NCI-H524 treated with DMSO at 0.1 percent for 48 hours (cell line): ENCODE measurements at regions not wholly inside any gene's neighbourhood (a gene's known extent, or its start where the extent isn't known, plus 50 kb on each side); places are given as distances from the start of the nearest gene placed in this dataset.

Source experiments
- DNase-seq: peaks from one replicate; lab custom pipeline; 2025; lab: John Stamatoyannopoulos, UW

DNA sequence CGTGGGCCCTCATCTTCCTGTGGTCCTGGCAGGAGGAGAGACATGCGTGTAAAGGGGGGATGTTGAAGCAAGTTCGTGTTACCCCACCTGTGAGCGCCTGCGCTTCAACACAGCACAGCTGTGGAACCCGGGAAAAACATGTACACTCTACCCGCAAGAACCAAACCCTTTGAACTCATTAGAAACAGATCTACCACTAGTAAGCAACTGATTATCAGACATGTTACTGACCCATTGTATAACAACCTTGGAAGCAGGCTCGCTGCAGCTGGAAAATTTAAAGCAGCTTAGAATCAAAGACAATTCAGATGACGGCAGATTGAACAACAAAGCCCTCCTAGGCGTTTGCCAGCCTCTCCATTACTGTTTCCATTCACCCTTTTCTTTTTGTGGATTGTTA lies 771.7 kb upstream of the SALL3 start:
- no peak for DNase-seq

DNA sequence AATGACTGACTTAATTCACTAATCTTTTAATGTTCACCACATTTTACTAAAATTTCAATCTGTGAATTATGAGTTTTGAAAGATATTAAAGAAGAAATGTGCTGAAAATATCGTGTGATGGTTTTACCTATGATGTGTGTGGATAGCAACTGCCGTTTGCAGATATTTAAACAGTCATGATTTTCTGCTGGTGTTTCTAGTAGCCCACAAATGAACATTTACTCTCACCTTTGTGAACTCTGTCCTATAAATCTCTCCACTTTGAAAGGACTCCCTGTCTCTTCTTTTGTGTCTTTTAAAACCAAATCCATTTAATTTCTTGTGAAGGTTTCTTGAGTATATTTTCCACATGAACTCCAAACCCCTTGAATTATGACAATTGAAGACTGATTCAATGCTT lies 771.2 kb upstream of the SALL3 start:
- no peak for DNase-seq

DNA sequence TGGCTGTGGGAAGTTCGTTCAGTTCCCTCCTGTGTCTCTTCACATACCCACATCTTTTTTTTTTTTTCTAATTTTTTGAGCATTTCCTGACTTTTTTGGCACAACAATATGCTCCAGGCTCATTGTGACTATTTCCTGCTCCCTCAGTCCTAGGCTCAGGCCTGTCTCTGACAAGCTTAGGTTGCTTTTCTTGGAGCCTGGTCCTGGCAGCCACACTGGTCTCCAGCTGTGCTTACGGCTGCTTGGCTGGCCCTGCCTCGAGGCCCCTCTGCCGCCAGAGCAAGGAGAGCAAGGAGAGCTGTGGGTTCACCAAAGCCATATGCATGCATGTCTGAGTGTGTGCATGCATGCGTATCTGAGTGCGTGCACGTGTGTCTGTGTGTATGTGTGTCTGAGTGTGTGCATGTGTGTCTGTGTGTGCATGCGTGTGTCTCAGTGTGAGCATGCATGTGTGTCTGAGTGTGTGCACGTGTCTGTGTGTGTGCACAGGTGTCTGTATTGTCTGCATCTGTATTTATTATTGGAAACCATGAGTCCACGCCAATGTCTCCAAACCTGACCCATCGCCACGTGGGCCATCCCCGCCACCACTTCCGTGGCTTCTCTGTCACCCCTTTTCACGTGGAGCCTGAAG lies 766.1 kb upstream of the SALL3 start:
- DNase-seq = no peak

DNA sequence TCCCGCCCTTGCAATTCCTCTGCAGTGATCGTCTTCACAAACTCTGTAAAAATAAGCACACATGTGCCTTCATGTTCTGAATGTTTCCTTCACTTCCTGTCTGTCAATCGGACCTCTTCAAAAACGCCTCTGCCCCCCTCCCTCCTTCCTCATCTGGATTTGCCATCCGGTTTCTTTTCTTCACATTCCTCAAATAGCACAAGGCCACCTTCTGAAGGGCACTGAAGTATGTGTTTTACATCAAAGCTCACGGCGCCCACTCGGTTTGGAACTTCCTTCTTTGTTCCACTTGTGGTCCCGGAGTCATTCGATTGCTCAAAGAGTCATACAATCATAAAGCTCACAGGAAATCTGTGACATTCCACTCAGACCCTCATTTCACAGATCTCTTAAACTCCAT lies 758.1 kb upstream of the SALL3 start:
- DNase-seq = no peak

DNA sequence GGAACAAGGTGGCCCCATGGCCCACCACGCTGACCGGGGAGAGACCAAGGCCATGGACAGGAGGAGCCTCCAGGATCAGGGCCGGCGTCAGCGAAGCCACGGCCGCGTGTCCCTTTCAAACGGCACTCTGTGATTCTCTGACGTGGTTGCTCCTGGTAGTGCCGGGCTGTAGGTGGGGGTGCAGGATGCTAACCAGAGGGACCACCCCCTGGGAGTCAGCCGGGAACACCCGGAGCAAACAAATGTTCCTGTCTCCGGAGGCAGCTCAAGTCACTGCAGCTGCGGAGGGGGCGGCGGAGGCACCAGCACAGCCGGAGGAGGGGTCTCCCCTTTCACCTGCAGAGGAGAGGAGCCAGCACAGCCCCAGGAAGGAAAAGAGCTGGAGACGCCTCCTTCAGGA lies 750.6 kb upstream of the SALL3 start:
- DNase-seq = no peak

DNA sequence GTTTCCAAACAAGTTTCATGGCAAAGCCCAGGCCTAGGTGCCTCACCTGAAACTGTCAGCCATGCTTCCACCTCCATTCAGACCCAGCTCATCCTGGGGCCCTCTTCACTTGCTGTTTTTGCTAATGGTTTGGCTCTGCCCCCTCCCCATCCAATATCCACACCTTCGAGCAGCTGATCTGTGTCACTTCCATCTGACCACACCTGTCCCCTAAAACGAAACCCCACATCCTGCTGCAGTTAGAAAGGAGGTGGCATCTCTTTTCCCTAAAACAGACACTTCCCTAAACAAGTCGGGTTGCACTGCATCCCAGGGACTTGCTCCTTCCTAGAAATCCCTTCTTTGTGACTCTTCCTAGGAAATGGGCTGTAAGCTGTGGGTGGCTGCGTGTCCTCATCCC lies 748.7 kb upstream of the SALL3 start:
- no peak for DNase-seq

DNA sequence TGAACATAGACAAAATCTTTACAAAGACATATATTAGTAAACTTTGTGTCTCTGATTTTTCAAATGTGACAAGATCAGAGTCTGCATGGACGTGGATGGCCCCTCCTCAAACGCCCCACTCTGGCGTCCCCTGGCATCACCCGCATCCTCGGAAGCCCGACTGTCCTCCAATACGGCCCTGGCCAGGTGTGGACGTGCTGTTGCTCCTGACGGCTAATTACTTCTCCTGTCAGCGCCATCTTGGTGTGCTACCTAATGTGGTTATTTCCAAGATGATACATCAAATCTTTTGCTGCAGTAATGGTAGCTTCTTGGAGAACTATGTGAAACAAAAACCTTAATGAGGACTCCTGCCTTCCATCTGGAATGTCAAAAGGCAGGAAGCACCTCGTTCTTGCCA lies 747.4 kb upstream of the SALL3 start:
- no peak for DNase-seq

DNA sequence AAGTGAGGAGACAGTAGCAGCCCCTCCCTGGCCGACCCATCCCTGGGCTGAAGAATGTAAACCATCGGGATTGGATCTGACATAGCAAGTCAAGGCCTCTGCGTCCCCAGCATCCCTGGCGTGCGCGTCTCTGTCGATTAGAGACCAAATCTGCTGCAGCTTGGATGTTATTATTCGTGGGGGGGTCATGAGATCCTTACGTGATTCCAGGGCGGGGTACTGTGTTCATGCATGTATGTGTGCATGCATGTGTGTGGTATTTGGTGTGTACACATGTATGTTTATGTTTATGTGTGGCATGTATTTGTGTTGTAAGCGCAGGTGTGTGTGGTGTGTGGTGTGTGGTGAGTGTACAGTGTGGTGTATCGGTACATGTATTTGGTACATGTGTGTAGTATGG lies 741.8 kb upstream of the SALL3 start:
- DNase-seq = no peak

DNA sequence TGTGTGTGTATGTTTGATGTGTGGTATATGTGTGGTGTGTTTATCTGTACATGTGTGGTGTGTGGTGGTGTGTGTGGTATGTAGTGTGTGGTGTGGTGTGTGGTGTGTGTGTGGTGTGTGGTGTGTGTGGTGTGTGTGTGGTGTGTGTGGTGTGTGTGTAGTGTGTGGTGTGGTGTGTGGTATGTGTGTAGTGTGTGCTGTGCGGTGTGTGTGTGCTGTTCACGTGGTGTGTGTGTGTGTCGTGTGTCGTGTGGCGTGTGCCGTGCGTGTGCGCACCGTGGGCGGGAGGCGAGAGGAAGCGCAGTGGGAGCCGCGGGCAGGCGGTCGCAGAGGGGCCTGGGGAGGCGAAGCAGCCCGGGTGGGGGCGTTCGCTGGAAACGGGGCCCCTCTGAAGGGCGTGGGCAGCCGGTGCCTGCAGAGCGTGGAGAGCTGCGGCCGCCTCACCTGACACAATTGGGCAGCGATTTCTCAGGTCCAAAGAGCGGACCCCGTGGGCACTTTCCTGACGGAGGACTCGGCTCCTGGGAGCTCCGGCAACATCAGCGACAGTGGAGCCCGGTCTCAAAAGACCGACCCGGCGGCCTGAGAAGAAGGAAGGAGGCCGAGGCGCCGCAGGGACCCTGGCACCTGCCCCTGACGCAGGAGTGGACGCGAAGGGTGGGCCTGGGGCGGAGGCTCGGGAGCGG lies 741.1 kb upstream of the SALL3 start:
- no peak for DNase-seq

DNA sequence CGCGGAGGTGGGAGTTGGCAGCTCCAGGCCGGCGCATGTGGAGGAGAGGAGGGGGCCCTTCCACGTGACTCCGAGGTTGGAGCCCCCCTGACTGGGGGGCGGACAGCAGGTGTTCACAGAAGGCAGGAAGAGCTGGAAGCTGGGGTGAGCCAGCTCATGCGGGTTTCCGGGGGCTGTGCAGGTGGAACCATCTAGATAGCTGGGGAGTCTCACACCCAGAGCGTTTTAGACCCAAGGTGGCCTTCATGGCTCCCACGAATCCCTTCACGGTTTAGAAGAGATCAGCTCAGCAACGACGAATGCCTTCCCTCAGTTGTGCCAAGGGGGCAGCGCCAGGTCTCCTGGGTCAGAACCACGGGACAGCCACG lies 740.5 kb upstream of the SALL3 start:
- no peak for DNase-seq

DNA sequence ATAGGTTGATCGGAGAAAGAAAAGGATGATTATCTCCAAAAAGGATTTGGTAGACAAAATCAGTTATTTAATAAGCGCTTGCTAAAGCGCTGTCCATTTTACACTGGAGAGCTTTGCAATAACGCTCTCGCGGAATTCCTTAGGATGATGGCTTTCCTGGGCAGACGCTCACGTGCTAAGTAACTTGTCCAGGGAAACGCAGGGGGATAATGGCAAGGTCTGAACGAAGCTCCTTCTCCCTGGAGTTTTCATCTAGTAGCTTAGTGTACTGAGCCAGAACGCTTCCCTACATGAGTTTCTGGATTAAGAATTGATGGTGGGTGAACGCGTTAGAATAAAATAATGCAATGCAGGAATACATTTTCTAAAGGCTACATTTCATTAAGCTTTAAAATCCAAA lies 739.5 kb upstream of the SALL3 start:
- no peak for DNase-seq

DNA sequence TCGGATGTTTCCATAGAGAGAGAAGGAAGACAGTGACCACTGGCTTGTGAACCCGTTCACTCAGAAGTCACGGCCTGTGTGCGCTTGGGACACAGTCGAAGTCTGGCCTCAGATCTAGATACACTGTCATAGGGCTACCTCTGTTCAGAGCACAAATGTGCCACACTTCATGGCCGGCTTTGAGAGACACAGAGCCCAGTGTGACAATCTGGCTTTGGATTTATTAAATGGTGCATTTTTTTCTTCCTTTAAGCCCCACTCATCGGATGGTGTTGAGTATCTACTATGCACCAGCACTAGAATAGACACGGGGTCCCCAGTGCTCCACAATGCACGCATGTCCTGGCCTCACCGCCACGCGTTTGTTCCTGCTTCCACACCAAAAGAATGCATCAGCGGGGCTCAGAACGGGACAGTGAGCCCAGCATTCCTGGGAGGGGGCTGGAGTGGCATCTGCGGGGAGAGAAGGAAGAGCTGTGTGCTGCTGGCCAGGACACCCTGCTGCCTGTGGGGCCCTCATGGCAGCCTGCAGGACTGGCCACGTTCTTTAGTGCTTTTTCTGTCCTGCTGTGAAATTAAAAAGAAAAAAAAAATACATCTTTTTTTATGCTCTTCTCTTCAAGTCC lies 738.9 kb upstream of the SALL3 start:
- DNase-seq = no peak

DNA sequence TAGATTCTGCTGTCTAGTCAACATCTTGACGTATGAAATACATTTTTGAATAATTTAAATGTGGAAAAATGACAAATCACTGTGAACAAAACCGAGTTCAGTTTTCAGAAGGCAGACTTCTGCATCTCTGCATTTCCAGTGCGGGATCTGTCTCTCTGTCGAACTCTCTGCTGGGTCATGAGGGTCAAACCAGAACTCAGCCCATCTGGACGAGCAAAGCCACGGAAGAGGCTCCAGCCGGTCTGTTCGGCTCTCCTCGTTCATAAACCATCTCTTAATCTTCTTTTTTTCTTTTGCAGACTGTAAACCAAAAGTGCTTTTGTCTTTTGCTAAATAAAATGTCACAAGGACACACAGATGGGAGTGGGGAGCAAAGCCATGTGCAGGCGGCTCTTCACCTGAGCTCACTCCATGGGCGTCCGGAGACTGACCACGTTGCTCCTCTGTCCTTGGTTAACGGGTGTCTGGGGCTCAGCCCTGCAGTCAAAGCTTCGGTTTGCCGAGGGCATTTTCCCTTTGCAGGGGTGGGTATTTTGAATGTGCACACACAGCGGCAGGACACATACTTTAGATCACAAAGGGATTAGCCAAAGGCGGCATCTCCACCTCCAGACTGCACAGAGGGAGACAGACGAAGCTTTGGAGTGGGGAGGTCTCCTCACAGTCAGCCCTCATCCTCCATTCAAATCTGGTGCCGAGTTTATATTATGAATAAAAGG lies 737.9 kb upstream of the SALL3 start:
- DNase-seq = peak; percentile 42

DNA sequence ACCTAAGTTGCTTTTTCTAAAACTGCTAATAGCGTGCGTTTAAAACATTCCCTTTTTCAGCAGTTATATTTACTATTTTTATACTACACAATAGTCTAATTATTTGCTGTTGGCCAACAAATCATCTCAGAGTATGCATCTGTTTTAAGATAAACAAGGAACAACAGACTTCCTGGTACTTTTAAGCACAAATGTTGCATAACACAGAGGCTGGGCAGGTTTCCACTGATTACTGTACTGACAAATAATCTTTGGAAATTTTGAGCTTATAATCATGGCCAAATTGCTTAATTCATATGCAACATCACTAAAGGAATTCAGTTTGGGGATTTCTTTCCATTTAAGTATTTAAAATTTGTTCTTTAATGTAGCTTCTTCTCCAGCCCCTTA lies 737.4 kb upstream of the SALL3 start:
- DNase-seq = no peak

DNA sequence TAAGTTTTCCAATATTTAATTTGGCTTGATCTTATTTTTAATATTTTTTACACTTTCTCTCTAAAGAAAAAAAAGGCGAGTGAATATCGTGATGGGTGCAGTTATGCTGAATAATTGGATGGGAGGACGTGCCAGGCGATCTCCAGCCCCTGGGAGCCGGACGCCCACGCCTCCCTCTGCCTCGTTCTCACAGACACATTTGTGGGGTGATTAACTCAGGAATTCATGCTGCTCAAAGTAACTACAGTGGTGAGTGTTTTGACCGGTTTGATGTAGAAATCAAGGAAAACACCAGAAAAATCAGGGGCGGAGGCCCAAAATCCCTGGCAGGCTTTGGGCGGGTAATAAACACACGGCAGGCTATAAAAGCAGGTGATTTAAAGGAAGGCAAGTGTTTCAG lies 736.8 kb upstream of the SALL3 start:
- DNase-seq = no peak

DNA sequence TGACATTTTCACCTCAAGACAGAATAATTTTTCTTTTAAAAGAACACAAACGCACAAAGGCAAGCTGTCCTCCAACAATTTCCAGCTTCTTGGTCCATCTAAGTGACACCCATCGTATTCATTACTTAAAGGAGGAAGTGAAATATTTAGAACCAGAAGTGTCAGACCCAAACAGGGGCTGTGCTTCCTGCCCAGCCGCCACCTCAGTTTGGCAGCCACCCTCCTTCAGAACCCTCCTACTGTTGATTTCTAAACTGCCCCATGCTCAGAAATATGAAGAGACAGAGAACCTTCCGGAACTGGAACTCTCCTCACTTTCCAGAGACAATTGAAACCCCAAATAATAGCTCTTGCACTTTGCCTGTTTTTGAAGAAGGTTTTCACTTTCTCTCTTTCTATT lies 734.8 kb upstream of the SALL3 start:
- no peak for DNase-seq

DNA sequence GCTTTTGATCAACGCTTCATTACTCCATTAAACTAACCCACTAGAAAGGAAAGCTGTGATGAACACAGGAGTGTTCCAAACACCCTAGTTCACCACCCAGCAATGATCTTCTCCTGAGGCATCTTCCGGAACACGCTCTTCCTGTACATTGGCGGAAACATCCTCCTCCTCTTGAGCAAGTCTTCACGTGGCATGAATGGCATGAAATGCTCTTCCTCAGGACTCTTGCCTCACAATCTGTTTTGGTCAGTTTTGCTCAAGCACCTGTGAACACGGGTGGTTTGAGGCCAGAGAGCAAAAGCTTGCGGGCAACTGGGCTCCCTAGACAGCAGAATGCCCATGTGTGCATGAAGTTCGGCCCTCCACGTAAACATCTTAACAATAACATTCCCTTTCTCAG lies 734.2 kb upstream of the SALL3 start:
- no peak for DNase-seq

DNA sequence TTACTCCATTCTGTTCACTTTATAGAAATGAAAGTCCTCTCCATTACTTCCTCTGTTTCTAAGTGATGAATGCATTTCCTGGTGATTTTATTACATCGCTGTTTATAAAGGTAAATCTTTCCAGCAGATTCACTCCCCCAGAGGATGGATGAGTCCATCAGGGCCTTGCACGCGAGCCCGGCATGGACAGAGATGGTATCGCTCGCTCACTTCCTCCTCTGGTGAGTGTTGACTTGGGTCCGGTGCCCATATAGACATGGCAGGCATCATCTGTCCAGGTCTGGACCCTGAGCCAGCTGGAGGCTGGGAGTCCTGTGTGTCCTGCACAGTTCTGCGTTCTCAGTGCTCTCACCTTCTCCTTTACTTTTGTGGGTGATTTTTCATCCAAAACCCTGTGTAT lies 733.6 kb upstream of the SALL3 start:
- no peak for DNase-seq

DNA sequence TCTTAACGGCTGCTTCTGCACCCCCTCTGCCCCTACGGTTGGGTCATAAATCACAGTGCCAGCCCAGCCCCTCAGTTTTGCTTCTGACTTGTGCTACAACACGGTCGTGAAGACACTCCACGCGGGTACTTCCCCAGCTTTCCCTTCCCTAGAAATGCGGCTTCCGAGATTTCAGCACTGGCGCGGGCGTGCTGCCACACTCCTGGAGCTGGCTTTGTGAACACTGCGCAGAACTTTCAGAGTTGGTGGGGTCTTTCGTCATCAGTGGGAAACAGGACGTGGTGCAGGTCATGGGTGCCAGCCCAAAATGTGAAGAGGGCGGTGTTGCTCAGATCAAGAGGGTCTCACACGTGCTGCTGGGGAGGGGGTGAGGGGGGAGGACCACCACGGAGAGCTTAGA lies 733.0 kb upstream of the SALL3 start:
- no peak for DNase-seq

DNA sequence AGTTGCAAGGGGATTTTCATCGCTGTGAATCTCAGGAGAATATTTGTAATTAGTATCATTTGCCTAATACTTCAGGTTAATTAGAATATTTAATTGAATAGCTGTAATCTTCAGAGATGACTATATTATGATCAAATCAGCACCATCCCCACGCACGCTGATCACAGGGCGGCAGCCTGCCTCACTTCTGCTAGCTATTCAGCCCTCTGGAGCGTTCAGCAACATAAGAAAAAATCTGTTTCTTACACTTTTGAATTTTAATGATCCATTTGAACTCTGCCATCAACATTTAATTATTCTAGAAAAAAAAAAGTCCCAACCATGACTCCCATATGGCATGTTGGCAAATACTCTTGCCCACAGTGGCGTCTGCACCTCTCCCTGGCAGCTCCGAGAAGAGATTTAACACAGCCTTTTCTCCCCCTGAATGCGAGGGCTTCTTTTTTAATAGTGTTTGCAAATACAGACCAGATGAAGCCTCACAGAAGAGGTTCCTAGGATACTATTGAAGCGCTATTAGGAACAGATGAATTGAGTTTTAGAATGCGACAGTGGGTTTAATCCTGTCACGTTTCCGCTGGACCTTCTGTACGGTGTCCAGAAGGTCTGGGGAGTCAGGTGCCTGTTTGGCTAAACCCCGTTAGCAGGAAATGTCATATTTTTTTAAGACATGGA lies 731.9 kb upstream of the SALL3 start:
- DNase-seq = peak; percentile 77

DNA sequence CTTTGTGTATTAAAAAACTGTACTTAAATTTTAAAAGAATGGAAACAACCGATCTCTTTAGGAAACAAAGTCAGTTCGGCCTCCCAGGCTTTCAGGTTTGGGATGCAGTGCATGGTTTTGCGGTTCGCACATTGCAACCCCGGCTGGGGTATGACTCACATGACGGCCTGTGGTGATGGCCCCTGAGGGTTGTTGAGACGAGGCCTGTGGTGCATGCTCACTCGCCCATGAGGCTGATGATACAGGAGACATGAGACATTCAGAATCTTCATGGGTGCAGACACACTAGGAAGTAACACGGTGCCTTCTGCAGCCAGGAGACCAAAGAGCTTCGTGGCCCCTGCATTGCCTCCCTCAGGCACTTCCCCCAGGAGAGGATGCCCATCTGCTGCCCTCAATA lies 724.6 kb upstream of the SALL3 start:
- DNase-seq = no peak

DNA sequence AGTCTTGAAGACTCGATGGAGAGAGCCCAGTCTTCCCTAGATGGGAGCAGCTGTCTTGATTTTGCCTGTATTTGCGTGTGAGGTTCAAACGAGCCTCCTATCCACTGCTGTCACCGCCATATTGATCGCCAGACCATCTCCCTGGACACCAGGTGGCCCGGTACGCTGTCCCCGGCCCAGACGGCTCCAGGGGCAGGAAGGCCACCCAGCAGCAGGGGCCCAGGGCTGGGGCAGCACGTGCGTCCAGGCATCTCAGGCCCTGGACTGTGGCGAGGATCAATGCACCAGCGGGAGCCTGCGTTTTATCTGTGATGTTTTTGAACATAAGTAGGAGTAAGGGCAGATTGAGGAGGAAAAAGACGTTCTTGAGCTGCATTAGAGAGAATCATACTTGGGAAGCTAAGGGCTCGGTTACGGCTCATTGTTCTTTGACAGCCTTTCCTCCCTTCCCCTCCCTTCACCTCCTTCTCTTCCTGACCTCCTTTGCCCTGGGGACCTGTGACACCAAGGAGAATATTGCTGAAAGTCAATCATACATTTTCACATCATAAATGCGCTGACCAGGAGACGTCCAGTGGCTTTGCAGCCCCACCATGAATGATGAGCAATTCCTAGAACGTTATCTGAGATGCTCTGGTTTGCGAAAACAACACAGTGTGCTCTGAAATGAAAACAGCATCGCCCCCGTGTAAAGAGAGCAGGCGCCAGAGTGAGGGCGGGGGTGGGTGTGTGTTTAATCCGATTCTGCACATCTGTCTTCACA lies 711.2 kb upstream of the SALL3 start:
- DNase-seq = peak; percentile 43
